Upper lobe of left lung (tissue), 6 donors: ENCODE measurements at regions not wholly inside any gene's neighbourhood (a gene's known extent, or its start where the extent isn't known, plus 50 kb on each side); places are given as distances from the start of the nearest gene placed in this dataset.

Experiments
- ATAC-seq, 2 donors: fragments of 200-7000 bp; cut with Tn5 transposase; one replicate each; pipeline ENCODE4 v1.9.1; 2022; ENCODE audit warnings: mild to moderate bottlenecking in 2 of 2, moderate library complexity in 2 of 2; ENCODE audit not compliant: low FRiP score in 2 of 2
- DNase-seq, 2 donors: peaks; one replicate each; pipeline ENCODE4 v3.0.0-alpha.2; 2019 to 2020
- H3K27ac ChIP-seq, 4 donors: fragments of 200-600 bp; sonication (generic); one replicate each; pipeline ENCODE4 v1.5.1; 2016 to 2019
- H3K27me3 ChIP-seq, 4 donors: fragments of 200-600 bp; sonication (generic); one replicate each; pipeline ENCODE4 v1.5.1; 2017 to 2019
- H3K36me3 ChIP-seq, 4 donors: fragments of 200-600 bp; sonication (generic); one replicate each; pipeline ENCODE4 v1.5.1; 2016 to 2019
- H3K4me1 ChIP-seq, 4 donors: fragments of 200-600 bp; sonication (generic); one replicate each; pipeline ENCODE4 v1.5.1; 2018 to 2019
- H3K4me3 ChIP-seq, 4 donors: fragments of 200-600 bp; sonication (generic); one replicate each; pipeline ENCODE4 v1.5.1; 2017 to 2019; ENCODE audit warnings: mild to moderate bottlenecking in 2 of 4, moderate library complexity in 1 of 4
- H3K9me3 ChIP-seq, 4 donors: fragments of 200-600 bp; sonication (generic); one replicate each; pipeline ENCODE4 v1.5.1; 2018 to 2019
- EP300 ChIP-seq, 4 donors: sonication (generic); formaldehyde crosslinking; IDR thresholded peaks; one replicate each; pipeline ENCODE4 v1.5.1; 2017; ENCODE audit warnings: antibody characterized with exemption in 4 of 4, control low read depth in 2 of 4
- POLR2A ChIP-seq, 4 donors: fragments of 450-650 bp; IDR thresholded peaks; one replicate each; pipeline ENCODE4 v1.5.1; 2016 to 2017; ENCODE audit warnings: antibody characterized with exemption in 4 of 4, mild to moderate bottlenecking in 2 of 4
- POLR2AphosphoS5 ChIP-seq, 2 donors: sonication (generic); formaldehyde crosslinking; IDR thresholded peaks; one replicate each; pipeline ENCODE4 v1.5.1; 2017; ENCODE audit warnings: antibody characterized with exemption in 2 of 2
- WGBS, 2 donors: methylation state at CpG; one replicate each; pipeline ENCODE4 v1.1.5; 2017 to 2018; 5-methylcytosine and 5-hydroxymethylcytosine counted together
- TF ChIP-seq, protein P1 (sequence below), 6 experiments: fragments of 450-650 bp in 4 of 6; fragments of 200-600 bp in 2 of 6; sonication (generic) in 2 of 6; IDR thresholded peaks; one replicate each; pipeline ENCODE4 v1.5.1; 2016 to 2019; ENCODE audit warnings: antibody characterized with exemption in 6 of 6
- donor health status: DM: no; HTN: no; CAD: no; lungs with moderate emphysema.
- donor health status: DM: no; HTN: yes; CAD: no; lungs with severe emphysema.

DNA sequence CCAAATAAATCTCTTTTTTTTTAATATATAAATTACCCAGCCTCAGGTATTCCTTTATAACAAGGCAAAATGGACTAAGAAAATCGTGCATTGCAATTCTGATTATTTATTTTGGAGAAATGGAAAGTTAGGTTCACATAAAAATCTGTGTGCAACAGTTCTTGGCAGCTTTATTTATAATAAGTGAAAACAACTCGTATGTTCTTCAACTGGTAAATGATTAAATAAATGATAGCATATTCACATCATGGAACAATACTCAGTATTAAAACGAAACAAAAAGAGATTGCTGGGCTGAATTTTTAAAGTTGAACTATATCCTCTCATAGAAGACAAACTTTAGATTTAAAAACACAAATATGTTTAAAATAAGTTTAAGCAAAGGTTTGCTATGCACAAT lies 176.3 kb upstream of the ZNF385D start:
- H3K4me1 ChIP-seq, result no peaks in the 10 kb centered on the region
- no peak for ATAC-seq
- H3K27ac ChIP-seq, result no peak overlapping the region
- WGBS, 2 donors, result 49 to 58% methylated on average over 3 of the region's 3 CpGs
- H3K27me3 ChIP-seq, result no peaks in the 10 kb centered on the region
- H3K9me3 ChIP-seq, result no peaks in the 10 kb centered on the region
- DNase-seq, result no peak
- no peak for TF ChIP-seq EP300 (IDR thresholded peaks at IDR 0.05)
- TF ChIP-seq, protein P1, sequence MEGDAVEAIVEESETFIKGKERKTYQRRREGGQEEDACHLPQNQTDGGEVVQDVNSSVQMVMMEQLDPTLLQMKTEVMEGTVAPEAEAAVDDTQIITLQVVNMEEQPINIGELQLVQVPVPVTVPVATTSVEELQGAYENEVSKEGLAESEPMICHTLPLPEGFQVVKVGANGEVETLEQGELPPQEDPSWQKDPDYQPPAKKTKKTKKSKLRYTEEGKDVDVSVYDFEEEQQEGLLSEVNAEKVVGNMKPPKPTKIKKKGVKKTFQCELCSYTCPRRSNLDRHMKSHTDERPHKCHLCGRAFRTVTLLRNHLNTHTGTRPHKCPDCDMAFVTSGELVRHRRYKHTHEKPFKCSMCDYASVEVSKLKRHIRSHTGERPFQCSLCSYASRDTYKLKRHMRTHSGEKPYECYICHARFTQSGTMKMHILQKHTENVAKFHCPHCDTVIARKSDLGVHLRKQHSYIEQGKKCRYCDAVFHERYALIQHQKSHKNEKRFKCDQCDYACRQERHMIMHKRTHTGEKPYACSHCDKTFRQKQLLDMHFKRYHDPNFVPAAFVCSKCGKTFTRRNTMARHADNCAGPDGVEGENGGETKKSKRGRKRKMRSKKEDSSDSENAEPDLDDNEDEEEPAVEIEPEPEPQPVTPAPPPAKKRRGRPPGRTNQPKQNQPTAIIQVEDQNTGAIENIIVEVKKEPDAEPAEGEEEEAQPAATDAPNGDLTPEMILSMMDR (IDR thresholded peaks at IDR 0.05), result no peak
- no peak for TF ChIP-seq POLR2A (IDR thresholded peaks at IDR 0.05)
- no peak for TF ChIP-seq POLR2AphosphoS5 (IDR thresholded peaks at IDR 0.05)
- H3K4me3 ChIP-seq, result no peak overlapping the region
- no peaks in the 10 kb centered on the region for H3K36me3 ChIP-seq

DNA sequence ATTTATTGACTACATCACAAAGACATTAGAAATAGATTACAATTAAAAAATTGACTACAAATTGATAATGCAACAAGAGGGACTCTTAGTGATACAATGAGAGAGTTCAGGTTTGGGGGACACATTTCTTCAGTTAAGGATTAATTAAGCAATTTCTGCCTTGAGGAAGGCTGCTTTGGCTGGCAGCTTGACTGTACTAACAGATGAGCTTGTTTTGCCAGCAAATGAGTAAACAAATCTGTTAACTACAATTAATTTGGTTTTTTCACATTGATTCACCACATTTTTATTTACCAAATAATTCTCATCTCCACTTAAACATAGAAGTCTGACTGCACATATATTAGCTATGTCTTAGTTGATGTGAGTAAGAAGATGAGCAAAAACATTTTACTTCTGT lies 183.6 kb upstream of the ZNF385D start:
- no peak overlapping the region for H3K4me3 ChIP-seq
- ATAC-seq (no peak), DNase-seq (no peak)
- no peaks in the 10 kb centered on the region for H3K9me3 ChIP-seq
- H3K27me3 ChIP-seq, result no peaks in the 10 kb centered on the region
- no peak for TF ChIP-seq POLR2AphosphoS5 (IDR thresholded peaks at IDR 0.05)
- no peak for TF ChIP-seq POLR2A (IDR thresholded peaks at IDR 0.05)
- TF ChIP-seq, protein P1 (IDR thresholded peaks at IDR 0.05), result no peak
- TF ChIP-seq EP300 (IDR thresholded peaks at IDR 0.05), result no peak
- H3K27ac ChIP-seq, result no peak overlapping the region
- no peaks in the 10 kb centered on the region for H3K36me3 ChIP-seq
- no peaks in the 10 kb centered on the region for H3K4me1 ChIP-seq

DNA sequence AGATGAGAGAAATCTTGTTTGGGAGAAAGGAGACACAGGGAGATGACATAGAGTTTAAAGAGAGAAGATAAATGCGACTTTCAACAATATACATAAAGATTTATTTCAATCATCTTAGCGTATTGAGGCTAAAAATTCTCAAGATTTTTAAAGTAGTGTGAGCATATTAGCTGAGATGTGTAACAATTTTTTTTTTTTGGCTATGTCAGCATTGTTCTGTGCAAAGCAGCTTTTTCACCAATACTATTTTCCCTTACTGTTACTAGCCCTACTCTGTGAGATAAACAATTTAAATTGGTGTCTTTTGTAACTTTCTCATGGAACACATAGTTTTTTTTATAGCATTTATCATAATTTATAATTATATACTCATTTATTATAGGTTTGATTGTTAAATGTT lies 185.2 kb upstream of the ZNF385D start:
- Histone ChIP-seq H3K36me3 (no peaks in the 10 kb centered on the region), H3K27me3 (no peaks in the 10 kb centered on the region), H3K27ac (no peak overlapping the region), H3K4me3 (no peak overlapping the region), H3K4me1 (no peaks in the 10 kb centered on the region), H3K9me3 (no peaks in the 10 kb centered on the region)
- ATAC-seq (no peak), DNase-seq (no peak)
- TF ChIP-seq, protein P1 (IDR thresholded peaks at IDR 0.05), result no peak
- TF ChIP-seq POLR2A (IDR thresholded peaks at IDR 0.05), result no peak
- no peak for TF ChIP-seq POLR2AphosphoS5 (IDR thresholded peaks at IDR 0.05)
- no peak for TF ChIP-seq EP300 (IDR thresholded peaks at IDR 0.05)
- WGBS, 2 donors, result 92 to 93% methylated on average over 2 of the region's 2 CpGs

DNA sequence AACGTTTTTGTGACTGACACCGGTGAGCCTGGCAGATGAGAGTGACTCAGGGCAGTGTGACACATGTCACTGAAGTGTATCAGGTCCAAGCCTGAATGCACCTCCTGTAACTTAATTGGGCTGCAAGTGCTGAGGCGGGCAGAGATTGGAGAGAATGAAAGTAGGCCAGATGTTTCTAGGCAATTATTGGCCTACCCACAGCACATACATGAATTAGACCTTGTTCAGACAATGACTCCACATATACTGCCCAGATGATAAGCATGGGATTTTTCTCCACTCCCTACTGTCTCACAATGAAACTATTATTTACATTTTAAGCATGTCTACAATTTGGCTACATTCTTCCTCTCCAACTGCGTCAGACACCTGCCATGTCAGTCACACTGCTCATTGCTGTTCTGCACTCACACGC lies 187.3 kb upstream of the ZNF385D start:
- no peak for ATAC-seq
- DNase-seq, result no peak
- no peak for TF ChIP-seq POLR2AphosphoS5 (IDR thresholded peaks at IDR 0.05)
- WGBS, 2 donors, result 84 to 92% methylated on average over 5 of the region's 5 CpGs
- Histone ChIP-seq H3K4me1 (no peaks in the 10 kb centered on the region), H3K9me3 (no peaks in the 10 kb centered on the region), H3K4me3 (no peak overlapping the region), H3K27me3 (no peaks in the 10 kb centered on the region), H3K27ac (no peak overlapping the region), H3K36me3 (no peaks in the 10 kb centered on the region)

DNA sequence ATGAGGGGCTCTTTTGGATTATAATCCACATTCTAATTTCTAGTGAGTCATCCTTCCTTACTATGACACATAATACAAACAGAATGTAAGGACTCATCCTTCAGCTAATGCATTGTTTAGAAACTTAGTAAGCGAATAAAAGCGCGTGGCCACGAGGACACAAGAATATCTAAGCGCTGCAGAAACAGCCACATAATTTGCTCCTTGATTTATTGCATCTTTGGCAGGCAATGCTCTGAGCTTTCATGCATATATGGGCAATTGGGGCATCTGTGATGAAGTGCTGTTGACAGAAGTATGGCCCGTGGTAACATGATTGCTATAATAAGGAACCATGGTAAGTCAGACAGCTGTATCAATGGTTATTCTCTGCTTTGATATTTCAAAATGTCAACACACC lies 191.3 kb upstream of the ZNF385D start:
- TF ChIP-seq EP300 (IDR thresholded peaks at IDR 0.05) (no peak), POLR2AphosphoS5 (IDR thresholded peaks at IDR 0.05) (no peak), POLR2A (IDR thresholded peaks at IDR 0.05) (no peak)
- TF ChIP-seq, protein P1 (IDR thresholded peaks at IDR 0.05), result no peak
- no peaks in the 10 kb centered on the region for H3K27me3 ChIP-seq
- no peaks in the 10 kb centered on the region for H3K9me3 ChIP-seq
- no peaks in the 10 kb centered on the region for H3K36me3 ChIP-seq
- H3K4me1 ChIP-seq, result no peaks in the 10 kb centered on the region
- ATAC-seq (no peak), DNase-seq (no peak)
- no peak overlapping the region for H3K4me3 ChIP-seq
- no peak overlapping the region for H3K27ac ChIP-seq
- WGBS, 2 donors, result 71 to 75% methylated on average over 6 of the region's 6 CpGs
